K562 (cell line): ENCODE measurements at regions not wholly inside any gene's neighbourhood (a gene's known extent, or its start where the extent isn't known, plus 50 kb on each side); places are given as distances from the start of the nearest gene placed in this dataset. TPM values are rescaled to one million over a fixed set of nuclear protein-coding genes. Genes with fewer than 3 reads are reported as not detected.

Experiments
- AFF4 ChIP-seq: sonication (generic); formaldehyde crosslinking; IDR thresholded peaks from 2 replicates; pipeline ENCODE4 v1.8.0; 2023; ENCODE audit warnings: mild to moderate bottlenecking, missing genetic modification reagents
- POLR2AphosphoS2 ChIP-seq: IDR thresholded peaks from 2 replicates; pipeline ENCODE4 v1.6.1; 2012; ENCODE audit warnings: low read length, improper control_type of control experiment
- microRNA-seq: library from miRNA; unstranded; fragments of <30 nt; microRNA quantifications from one replicate; pipeline ENCODE4, GENCODE V29; 2018; ENCODE audit warnings: borderline microRNAs expressed
- small RNA-seq: library from RNA; depleted of rRNA; stranded (forward); fragments of <200 nt; gene quantifications from one replicate; pipeline ENCODE3, GENCODE V24; 2014

- TF ChIP-seq AFF4 (CRISPR knock-in tag): no peak
- no peak for TF ChIP-seq POLR2AphosphoS2
Observed at GRCh38 chr6:37549558-37549957, 49.9 kb upstream of the CCDC167 start (continued).

Small RNA genes lying in the stretch of these regions (microRNA-seq; reads per million reads assigned to microRNA genes)
- not detected for gene MIR4462

Small RNA genes lying in the stretch of these regions (small RNA-seq; reads per million reads assigned to genes)
- gene MIR4462: not detected
